ENCODE measurements at regions not wholly inside any gene's neighbourhood (a gene's known extent, or its start where the extent isn't known, plus 50 kb on each side); places are given as distances from the start of the nearest gene placed in this dataset.

DNA sequence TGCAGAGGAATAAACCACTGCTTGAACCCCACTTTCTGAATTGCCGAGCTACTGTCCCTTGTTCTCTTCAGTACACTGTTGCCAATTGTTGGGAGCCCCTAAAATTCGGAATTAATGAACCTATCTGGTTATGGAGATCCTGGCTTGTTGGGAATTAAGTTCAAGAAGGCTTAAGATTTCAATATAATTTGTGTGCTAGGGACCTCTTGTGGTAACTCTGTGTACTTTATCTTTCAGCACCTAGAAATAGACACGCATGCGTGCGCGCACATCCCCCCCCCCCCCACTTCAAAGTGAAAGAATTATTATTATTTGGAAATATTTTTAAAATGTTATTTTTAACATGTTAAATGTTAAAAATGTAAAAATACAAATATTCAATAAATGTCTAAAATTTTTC, 53.3 kb upstream of the FAM169A start:
- H3K4me3 ChIP-seq, result no peak overlapping the region
- no peaks in the 10 kb centered on the region for H3K9me3 ChIP-seq
- H3K27ac ChIP-seq, result no peak overlapping the region
- H3K36me3 ChIP-seq, result no peaks in the 10 kb centered on the region
- 6 to 11% (median 8%) methylated on average over 6 of the region's 6 CpGs for WGBS, 5 donors
- DNase-seq, result peak in 1 of 2 donors; percentile 78
- no peaks in the 10 kb centered on the region for H3K27me3 ChIP-seq
- H3K4me1 ChIP-seq, result peaks cover 0 to 4% (median 0%) of the 10 kb centered on the region in 4 donors
- intact Hi-C loops (cut with DNase I; ENCODE audit: low total_unique reads), result no loop called here
- no peak for TF ChIP-seq POLR2AphosphoS5 (IDR thresholded peaks at IDR 0.05)
- no peak for TF ChIP-seq EP300 (IDR thresholded peaks at IDR 0.05)
- TF ChIP-seq, protein P1, sequence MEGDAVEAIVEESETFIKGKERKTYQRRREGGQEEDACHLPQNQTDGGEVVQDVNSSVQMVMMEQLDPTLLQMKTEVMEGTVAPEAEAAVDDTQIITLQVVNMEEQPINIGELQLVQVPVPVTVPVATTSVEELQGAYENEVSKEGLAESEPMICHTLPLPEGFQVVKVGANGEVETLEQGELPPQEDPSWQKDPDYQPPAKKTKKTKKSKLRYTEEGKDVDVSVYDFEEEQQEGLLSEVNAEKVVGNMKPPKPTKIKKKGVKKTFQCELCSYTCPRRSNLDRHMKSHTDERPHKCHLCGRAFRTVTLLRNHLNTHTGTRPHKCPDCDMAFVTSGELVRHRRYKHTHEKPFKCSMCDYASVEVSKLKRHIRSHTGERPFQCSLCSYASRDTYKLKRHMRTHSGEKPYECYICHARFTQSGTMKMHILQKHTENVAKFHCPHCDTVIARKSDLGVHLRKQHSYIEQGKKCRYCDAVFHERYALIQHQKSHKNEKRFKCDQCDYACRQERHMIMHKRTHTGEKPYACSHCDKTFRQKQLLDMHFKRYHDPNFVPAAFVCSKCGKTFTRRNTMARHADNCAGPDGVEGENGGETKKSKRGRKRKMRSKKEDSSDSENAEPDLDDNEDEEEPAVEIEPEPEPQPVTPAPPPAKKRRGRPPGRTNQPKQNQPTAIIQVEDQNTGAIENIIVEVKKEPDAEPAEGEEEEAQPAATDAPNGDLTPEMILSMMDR (IDR thresholded peaks at IDR 0.05), result peak in 4 of 7 experiments; percentile 28 to 50 (median 45)

DNA sequence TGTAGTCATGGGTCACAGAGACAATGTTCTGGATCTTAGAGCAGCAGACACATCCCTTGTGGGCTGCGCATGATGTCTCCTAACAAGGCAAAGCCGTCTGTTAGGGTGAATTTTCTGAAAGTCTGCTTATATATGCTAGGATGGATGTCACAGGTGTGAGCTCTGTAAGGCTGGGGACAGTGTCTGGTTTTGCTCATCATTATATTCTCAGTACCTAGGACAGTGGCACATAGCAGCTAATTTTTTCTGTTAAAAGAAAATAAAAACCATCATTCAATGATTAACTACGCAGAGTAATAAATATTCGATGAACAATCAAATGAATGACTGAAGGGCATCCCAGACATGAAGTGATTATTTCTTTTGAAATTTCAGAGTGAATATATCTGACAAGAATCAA, 52.9 kb upstream of the FAM169A start:
- 73 to 86% (median 81%) methylated on average over 4 of the region's 4 CpGs for WGBS, 5 donors
- Histone ChIP-seq H3K36me3 (no peaks in the 10 kb centered on the region), H3K9me3 (no peaks in the 10 kb centered on the region), H3K27ac (no peak overlapping the region), H3K27me3 (no peaks in the 10 kb centered on the region), H3K4me3 (no peak overlapping the region), H3K4me1 (peaks cover 0 to 4% (median 0%) of the 10 kb centered on the region in 4 donors)
- no peak for DNase-seq
- intact Hi-C loops (cut with DNase I; ENCODE audit: low total_unique reads), result no loop called here
- no peak for TF ChIP-seq POLR2A (IDR thresholded peaks at IDR 0.05)

DNA sequence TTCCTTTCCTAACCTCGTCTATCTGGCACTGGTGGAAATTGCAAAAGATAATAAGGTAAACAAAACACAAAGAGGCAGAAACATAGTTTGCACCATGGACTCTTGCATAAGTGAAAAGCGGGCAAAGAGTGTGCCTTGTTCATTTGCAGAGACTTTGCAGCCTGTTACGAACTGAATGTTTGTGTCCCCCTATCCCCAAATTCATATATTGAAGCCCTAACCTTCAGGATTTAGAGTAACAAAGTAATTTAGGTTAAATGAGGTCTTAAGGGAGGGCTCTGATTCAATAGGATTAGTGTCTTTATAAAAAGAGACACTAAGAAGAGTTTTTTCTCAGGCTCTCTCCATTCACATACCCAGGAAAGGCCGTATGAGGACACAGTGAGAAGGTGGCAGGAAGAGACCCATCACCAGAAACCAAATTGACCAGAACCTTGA, 52.1 kb upstream of the FAM169A start:
- H3K4me3 ChIP-seq, result no peak overlapping the region
- WGBS, 5 donors, result 62 to 79% (median 68%) methylated on average over 4 of the region's 4 CpGs
- no peak for DNase-seq

DNA sequence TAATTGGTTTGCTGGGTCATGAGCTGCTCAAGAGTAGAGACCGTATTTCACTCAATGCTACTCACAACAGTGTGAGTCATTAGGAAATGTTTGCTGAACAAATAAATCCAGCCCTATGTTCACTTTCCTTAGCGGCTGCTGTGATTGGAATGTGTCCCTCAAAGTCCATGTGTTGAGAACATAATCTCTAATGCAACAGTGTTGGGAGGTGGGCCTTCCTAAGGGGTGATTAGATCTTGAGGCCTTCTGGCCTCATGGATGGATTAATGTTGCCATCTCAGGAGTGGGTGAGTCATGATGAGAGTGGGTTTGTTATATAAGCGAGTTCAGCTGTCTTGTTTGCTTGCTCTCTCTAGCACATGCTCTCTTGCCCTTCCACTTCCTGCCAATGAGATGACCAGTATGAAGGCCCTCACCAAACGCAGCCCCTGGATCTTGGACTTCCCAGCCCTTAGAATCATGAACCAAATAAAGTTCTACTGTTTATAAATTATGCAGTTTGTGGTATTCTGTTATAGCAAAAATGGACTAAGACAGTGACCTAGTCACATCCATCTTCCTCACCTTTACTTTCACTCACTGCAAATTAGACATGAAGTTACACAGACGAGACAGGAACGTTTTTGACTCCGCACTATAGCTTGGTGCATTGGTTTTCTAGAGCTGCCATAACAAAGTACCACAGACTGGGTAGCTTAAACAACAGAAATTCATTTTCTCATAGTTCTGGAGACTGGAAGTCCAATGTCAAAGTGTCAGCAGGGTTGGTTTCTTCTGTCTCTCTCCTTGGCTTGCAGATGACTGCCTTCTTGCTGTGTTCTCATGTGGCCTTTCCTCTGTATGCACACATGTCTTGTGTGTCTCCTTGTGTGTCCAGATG, 50.9 kb upstream of the FAM169A start:
- peak; percentile 40 to 83 for DNase-seq
- peaks cover 0 to 6% (median 0%) of the 10 kb centered on the region in 3 donors for H3K27me3 ChIP-seq
- intact Hi-C loops (cut with DNase I; ENCODE audit: low total_unique reads), result no loop called here
- peak overlapping the region in 4 of 5 donors; percentile 43 to 70 (median 56) for H3K27ac ChIP-seq
- 53 to 77% (median 68%) methylated on average over 7 of the region's 7 CpGs for WGBS, 5 donors
- no peaks in the 10 kb centered on the region for H3K36me3 ChIP-seq
- H3K4me1 ChIP-seq, result peaks cover 0 to 4% (median 0%) of the 10 kb centered on the region in 4 donors
- no peak for TF ChIP-seq EP300 (IDR thresholded peaks at IDR 0.05)
- TF ChIP-seq POLR2A (IDR thresholded peaks at IDR 0.05), result no peak
- TF ChIP-seq POLR2AphosphoS5 (IDR thresholded peaks at IDR 0.05), result peak in 2 of 3 donors; percentile 41 to 76
- TF ChIP-seq, protein P1 (IDR thresholded peaks at IDR 0.05), result no peak
- no peak overlapping the region for H3K4me3 ChIP-seq
- H3K9me3 ChIP-seq, result no peaks in the 10 kb centered on the region

More for the DNA sequence above, 52.1 kb upstream of the FAM169A start:
- Histone ChIP-seq H3K27me3 (no peaks in the 10 kb centered on the region), H3K27ac (no peak overlapping the region), H3K9me3 (no peaks in the 10 kb centered on the region), H3K4me1 (peaks cover 0 to 4% (median 0%) of the 10 kb centered on the region in 4 donors), H3K36me3 (no peaks in the 10 kb centered on the region)
- TF ChIP-seq POLR2AphosphoS5 (IDR thresholded peaks at IDR 0.05), result no peak
- TF ChIP-seq POLR2A (IDR thresholded peaks at IDR 0.05), result no peak
- no peak for TF ChIP-seq EP300 (IDR thresholded peaks at IDR 0.05)
- TF ChIP-seq, protein P1 (IDR thresholded peaks at IDR 0.05), result no peak
- intact Hi-C loops (cut with DNase I; ENCODE audit: low total_unique reads), result no loop called here

Small RNAs in the stretch of these regions (small RNA-seq; reads per million reads assigned to genes)
- gene AC116337.2, result 0 reads per million in 4 donors

Data from stomach (tissue), 8 donors.